ENCODE measurements at regions not wholly inside any gene's neighbourhood (a gene's known extent, or its start where the extent isn't known, plus 50 kb on each side); places are given as distances from the start of the nearest gene placed in this dataset.
"Not testable (repeated sequence)": the region's sequence is repeated elsewhere in the genome, so short reads cannot be mapped to it uniquely, and the experiment has no call there.

- no peak for DNase-seq
Observed at GRCh38 chr17:33862772-33863602, 392.1 kb upstream of the CCL2 start.

DNA sequence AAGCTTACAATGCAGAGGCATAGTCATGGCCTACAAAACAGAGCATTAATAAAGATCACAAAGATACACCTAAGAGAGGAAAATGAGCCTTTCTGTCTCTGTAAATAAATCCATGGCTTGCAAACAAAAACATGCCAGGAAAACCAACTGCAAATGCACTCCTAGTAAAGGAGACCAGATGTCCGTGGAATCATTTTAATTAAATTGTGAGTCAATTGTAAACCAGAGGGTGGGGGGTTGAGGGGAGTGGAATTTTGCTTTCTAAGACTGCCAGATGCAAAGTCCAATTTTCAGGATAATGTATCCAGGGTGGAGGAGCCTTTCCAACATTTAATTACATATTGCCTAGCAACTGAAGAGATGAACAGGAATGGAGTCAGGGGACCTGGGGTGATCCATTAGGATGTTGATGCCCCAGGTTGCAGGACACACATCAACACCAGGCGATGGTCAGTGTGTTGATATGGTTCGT lies 390.3 kb upstream of the CCL2 start:
- DNase-seq, result no peak

DNA sequence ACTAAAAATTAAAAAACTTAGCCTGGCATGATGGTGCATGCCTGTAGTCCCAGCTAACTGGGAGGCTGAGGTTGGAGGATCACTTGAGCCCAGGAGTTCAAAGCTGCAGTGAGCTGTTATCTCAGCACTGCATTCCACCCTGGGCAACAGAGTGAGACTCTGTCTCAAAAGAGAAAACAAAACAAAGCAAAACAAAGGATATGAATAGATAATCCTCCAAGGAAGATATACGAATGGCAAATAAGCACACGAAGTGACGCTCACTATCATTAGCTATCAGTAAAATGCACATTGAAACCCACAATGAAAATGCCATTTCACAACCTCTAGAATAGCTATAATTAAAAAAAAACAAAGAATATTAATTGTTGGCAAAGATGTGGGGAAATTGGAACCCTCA lies 386.2 kb upstream of the CCL2 start:
- no peak for DNase-seq

DNA sequence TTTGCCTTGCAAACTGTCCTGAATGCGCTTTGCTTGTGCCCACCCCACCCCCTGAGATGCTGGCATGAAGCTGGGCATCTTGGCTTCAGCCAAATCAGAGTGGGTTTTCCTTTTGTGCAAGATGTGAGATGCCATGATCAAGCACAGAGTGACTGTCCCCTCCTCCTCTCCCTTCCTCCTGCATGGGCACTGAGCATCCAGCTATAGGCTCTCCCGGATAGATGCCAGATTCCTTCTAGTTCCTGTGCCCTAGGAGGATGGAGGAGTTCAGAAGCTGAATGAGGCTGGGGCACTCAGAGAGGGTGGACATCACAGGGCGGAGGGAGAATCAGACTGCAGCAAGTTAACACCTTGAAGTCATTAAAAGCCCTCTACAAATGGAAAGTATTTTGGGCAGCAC lies 384.1 kb upstream of the CCL2 start:
- DNase-seq, result no peak

DNA sequence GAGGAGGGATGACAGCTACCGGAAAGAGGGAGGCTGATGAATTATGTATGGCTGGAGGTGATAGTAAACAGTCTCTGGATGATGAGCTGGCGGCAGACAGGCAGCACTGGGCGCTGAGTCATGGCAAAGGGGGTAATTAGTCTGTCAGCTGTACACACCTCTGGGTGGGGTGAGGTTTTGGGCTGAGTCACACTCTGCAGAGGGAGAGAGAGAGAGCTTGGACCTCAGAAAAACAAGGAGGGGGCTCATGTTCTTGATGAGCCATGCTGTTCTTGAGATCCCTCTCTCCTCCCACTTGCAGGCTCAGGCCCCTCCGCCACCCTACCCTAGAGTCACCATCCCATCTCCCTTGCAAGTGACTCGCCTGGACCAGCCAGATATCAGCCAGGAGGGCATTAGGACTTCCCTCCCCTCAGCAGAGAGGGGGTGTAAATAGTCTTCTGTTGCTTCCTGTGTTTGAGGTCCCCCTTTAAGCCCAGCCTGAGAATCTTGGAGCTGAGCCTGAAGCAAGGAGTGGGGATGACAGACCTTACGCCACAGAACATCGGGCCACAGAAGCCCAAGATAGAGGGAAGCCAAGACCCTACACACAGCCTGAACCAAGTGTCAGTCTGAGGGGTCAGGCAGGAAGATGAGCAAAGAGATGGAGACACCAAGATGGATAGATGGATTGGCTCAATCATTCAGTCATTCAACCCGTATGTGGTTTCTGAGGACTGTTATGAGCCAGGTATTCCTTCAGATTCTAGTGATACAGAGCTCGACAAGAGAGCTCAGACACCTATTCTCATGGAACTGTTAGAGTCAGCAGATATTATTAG lies 383.2 kb upstream of the CCL2 start:
- DNase-seq, result no peak

GRCh38 chr17:33873201-33873617 lies 381.9 kb upstream of the CCL2 start:
- DNase-seq, result no peak

GRCh38 chr17:33874617-33875060 lies 380.4 kb upstream of the CCL2 start:
- DNase-seq, result no peak

DNA sequence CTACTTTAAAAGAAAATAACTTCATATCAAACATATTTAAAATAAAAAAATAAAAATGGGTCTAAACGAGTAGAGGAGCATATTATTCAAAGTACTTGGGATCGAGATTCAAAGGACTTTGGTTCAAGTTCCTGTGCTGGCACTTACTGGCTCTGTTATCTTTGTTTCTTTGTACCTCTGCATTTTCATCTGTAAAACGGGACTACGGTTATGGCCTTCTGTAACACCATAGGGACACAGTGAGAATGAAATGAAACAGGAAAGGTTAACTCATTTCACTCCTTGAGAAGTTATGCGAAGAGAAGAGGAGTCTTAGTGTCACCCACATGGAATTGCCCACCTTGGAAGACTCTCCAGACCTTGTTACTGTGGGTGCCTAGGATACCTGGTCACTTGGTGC lies 379.1 kb upstream of the CCL2 start:
- no peak for DNase-seq

DNA sequence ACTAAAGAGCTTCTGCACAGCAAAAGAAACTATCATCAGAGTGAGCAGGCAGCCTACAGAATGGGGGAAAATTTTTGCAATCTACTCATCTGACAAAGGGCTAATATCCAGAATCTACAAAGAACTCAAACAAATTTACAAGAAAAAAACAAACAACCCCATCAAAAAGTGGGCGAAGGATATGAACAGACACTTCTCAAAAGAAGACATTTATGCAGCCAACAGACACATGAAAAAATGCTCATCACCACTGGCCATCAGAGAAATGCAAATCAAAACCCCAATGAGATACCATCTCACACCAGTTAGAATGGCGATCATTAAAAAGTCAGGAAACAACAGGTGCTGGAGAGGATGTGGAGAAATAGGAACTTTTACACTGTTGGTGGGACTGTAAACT lies 372.8 kb upstream of the CCL2 start:
- not testable (repeated sequence) for DNase-seq

DNA sequence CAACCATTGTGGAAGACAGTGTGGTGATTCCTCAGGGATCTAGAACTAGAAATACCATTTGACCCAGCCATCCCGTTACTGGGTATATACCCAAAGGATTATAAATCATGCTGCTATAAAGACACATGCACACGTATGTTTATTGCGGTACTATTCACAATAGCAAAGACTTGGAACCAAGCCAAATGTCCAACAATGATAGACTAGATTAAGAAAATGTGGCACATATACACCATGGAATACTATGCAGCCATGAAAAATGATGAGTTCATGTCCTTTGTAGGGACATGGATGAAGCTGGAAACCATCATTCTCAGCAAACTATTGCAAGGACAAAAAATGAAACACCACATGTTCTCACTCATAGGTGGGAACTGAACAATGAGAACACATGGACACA lies 372.4 kb upstream of the CCL2 start:
- DNase-seq, result not testable (repeated sequence)

DNA sequence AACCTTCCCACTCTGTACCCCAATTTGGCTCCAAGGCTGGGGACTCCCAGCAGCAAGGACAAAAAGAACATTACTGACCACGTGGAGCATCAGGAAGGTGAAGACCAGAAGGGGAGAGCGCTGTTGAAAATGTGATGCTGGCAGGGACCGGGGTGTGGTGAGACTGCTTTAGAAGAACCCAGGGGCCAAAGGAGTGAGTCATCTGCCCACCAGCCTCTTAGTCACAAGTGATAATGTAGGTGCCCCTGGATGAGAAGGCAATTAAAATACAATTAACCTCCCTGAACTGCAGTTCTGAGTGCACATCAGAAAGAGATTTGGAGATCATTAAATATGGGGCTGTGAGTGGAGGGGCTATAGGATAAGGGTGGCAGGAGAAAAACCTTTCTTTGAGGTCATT lies 366.6 kb upstream of the CCL2 start:
- no peak for DNase-seq

- no peak for DNase-seq
Observed at GRCh38 chr17:33889040-33889439, 366.0 kb upstream of the CCL2 start.

- no peak for DNase-seq
Observed at GRCh38 chr17:33889766-33890165, 365.3 kb upstream of the CCL2 start.

DNA sequence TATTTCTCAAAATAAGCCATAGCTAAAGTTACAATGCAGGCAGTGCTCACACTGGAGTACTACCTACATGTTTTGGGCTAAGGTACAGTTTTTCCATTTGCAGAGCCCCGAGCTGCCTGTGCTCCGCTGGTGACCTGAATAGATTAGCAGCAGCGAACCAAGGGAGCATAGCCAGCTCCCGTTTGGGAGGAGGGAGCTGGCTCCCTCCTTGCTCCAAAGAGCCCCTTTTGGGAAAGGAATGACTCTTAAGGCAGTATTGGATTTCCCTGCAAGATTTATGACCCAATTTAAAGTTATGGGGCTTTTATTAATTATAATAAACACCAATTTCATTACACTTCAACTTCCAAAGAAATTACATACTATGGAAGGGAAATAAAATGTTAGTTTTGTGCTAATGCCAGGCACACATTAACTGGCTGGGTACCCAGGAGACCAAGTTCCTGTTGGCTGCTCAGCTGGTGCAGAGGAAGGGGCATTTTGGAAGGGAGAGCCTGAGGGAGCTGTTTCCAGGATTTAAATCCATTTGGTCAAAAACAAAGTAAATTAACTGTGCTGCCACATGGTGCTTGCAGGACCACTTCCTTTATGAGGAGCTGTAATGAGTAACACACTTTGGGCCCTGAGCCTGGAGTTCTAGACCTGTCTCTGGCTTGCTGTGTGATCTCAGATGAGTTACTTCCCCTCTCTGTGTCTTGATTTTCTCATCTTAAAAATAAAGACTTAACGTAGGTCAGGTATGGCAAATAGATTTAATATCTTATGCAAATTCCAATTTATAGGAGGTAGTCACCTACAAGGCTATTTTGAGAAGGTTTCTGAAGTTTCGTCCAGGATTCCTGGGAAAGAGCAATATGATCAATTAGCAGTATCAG lies 362.1 kb upstream of the CCL2 start:
- no peak for DNase-seq

- no peak for DNase-seq
Observed at GRCh38 chr17:33895491-33895890, 359.6 kb upstream of the CCL2 start.

DNA sequence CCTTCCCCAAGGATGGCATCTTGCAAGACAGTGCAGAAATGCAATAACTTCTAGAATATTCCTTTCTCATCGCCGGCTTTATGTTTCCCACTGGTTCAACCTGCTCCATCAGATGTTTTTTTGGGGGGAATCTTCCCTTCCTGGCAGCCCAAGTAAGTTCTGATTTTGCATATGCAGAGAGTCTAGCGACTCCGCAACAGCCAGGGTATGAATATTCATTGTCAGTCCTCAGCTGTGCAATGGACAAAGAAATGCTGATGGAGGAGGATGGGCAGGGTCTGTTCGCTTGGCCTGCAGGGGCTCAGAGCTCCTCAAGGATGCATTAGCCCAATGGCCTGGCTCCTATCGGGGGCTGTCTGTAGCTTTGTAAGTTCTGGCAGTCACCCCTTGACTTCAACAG lies 358.8 kb upstream of the CCL2 start:
- no peak for DNase-seq

DNA sequence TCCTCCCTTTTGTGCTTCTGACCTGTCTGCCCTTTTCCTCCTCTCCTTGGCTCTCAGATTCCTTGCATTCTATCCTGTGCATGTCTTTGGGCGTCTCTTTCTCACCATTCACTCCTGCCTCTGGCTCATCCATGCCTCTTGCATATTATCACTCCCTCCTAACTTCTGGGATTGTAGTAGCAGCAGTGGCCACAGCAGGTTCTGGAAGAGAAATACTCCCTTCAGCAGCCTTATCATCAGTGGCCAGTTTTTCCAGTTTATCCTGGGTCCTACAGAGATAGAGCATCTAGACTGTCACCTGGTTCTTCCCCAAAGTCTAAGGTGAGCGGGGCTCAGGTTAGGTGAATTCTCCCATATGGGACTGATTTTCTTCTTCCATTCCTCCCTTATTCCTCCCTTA lies 354.0 kb upstream of the CCL2 start:
- no peak for DNase-seq

- no peak for DNase-seq
Observed at GRCh38 chr17:33902901-33903449, 352.1 kb upstream of the CCL2 start.

DNA sequence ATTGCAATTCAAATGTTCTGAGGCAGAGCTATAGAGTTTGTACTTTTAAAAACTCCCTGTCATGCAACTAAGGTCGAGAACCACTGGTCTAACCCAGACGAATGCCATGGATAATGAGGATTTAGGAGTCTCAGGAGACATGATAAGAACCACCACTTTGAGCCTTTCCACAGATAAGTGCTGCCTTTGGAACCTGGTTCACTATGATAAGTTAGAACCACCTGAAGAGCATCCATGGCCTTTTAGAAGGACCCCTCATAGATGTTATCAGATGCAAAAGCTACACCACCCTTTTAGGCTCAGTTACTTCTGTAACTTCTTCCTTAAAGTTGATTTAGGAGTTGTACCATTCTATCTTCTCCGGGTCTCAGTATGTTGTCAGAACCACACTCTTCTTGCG lies 350.6 kb upstream of the CCL2 start:
- DNase-seq, result no peak

DNA sequence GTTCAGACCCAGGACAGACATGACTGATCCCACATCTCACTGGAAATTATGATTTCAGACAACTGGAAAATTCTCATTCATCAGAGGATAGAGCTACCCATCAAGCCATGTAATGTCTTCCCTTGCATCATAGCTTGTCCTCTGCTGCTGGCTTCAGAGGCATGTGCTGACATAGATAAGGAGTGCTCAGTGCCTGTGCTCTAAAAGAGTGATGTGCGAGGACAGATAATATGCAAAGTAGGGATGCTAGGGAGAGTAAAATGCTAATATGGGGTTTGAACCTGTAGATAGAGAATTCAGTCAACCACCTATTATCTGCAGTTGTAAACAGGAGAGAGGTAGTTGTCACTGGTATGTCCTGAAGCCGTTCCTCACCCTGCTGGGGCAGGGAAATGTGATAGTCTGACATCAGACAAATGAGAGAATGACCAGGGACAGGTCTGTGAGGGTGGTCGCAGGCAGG lies 349.7 kb upstream of the CCL2 start:
- DNase-seq, result no peak

DNA sequence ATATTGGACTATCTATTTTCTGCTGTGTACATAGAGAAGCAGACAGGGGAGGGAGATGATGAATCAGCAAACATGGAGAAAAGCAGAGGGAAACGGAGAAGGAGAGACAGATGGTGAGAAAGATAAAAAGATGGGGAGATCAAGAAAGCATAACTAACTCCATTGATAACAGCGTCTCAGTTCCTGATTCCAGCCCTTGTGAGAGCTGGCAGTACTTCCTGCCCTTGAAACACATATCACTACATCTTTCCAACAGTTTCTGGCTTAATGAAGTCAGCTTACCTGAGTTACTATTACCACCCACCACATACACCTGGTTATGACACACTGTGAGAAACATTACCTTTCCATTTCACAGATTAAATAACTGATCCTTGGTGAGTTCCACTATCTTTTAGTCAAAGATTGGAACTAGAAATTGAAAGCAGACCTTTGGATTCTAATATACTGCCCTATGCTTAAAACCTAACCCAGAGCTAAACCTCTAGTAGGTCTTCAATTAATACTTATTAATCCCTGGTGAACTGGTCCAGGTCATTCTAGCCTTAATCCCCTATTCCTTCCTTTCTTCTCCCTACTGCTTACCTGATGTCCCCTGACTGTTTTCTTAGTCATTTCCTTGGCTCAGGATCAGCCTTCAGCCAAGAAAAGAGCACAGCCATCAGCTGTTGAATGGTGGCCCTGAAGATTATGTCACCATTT lies 346.6 kb upstream of the CCL2 start:
- DNase-seq, result no peak
